ENCODE measurements at regions not wholly inside any gene's neighbourhood (a gene's known extent, or its start where the extent isn't known, plus 50 kb on each side); places are given as distances from the start of the nearest gene placed in this dataset.

DNA sequence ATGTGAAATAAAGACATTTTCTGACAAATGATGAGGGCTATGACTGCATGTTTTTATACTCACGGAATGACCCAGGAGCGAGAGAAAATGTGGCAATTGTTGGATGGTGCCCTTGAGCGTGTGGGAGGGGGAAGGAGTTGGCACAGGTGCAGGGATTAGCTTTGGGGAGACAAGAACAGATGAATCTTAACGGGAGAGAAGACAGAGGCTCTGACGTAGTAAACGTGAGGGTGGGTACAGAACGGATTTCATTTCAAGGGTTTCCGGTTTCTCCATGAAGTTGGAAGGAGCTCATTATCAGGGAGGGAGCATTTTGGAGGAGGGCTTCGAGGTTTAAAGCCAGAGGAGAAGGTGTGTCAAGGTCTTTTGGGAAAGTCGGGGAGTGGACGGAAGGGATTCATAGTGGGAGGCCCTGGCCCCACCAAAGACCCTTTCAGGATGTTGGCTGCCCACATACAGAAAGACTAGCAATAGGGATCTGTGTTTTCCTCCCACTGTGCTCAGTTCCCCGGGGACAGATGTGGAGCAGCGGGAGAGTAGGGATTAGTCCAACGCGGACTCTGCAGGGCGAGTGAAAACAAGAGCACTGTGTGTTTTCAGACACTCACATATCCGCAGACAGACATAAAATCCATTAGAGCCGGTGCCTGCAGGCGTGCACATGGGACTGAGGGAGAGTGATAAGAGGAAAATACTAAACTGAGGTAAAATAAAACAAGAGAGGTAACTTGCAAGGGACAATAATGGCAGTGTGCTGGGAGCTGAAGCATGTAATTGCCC is 584.1 kb downstream of the AJAP1 start:
- DNase-seq (ENCODE audit: low spot score): no peak

DNA sequence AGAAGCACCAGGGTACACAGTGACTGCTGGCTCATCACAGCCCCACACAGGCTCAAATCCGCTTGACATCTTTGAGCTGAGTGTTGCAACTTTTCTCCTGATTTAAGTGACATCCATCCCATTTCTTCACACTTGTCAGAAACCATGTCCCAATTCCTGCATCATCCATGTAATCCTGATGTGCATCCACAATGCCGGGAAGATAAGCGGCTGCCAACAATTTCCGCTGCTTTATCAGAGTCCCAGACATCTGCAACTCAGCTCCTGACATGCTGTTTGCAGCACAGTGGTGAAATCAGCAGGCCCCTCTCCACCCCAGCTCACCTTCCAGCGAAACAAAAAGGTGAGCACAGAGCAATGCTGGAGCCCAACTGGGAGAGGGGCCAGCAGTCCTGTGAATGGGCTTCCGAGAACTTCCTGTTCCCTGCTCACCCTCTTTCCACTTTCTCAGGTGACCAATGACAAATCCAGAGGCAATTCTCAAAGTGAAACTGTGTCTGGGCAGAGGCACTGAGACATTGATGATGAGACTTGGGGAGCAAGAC is 581.0 kb downstream of the AJAP1 start:
- DNase-seq (ENCODE audit: low spot score): no peak

DNA sequence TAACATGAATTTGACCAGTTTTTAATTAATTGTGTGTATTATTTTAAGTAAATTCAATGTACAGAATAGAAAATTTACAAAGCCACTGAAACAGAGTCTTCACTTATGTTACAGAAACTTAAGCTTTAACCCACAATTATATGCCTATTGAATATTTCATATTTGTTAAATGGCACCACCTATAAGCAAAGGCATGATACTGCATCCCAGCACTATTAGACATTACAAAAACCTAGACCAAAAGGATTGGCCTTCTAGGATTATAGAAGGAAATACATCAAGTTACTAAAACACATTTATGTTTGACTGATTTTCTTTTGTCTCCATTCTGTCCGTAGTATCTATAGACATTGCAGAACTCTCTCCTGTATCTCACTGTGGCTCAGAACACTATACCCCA is 578.1 kb downstream of the AJAP1 start:
- no peak for DNase-seq (ENCODE audit: low spot score)

DNA sequence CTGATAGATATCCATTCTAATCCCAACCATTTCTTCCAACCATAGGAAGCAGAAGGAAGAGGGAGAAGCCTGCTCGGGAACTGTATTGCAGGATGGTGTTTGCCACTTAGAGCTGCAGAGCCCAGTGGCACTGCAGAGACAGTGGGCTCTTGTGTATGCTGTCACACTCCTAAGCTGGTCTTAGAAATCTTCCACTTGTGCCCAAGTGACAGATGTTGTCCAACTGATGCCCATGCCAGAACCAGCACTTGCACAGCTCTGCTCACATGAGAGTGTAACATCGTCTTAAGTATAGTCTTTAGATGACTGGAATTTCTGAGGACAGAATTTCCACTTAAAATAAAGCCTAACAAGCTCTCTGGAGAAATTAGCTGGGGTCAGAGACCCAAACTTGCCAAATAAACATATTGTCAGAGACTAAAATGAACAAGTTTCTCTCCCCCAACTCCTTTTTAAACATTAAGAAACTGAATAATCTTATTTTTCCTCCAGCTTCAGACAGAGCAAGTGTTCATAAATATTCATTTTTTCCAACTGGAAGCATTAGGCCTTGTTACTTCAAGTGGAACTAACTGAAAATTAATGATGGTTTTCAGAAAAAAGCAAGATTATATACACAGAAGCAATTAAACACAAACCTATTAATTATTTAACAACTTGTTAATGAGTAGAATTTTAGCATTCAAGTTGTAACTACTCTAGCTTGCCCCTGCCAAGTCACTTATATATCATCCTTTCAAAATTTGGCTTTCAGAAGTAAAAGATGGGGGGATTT is 577.3 kb downstream of the AJAP1 start:
- DNase-seq (ENCODE audit: low spot score): no peak

DNA sequence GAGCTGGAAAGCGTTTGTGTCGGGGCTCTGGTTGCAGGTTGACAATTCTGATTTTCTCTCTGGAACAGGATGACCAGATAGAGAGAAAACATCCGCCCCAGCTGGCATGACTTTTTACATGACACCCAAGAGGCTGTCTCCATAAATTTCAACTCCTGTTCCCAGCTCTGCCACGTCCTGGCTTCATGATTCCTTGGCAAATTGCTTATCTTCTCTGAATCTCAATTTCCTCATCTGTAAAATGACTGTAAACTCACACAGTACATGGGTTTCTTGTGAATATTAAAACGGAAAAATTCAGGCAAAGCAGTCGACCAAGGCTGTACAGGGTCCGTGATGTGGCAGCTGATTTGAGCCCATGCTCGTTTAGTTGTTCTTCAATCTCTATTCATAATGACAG is 572.7 kb downstream of the AJAP1 start:
- no peak for DNase-seq (ENCODE audit: low spot score)

DNA sequence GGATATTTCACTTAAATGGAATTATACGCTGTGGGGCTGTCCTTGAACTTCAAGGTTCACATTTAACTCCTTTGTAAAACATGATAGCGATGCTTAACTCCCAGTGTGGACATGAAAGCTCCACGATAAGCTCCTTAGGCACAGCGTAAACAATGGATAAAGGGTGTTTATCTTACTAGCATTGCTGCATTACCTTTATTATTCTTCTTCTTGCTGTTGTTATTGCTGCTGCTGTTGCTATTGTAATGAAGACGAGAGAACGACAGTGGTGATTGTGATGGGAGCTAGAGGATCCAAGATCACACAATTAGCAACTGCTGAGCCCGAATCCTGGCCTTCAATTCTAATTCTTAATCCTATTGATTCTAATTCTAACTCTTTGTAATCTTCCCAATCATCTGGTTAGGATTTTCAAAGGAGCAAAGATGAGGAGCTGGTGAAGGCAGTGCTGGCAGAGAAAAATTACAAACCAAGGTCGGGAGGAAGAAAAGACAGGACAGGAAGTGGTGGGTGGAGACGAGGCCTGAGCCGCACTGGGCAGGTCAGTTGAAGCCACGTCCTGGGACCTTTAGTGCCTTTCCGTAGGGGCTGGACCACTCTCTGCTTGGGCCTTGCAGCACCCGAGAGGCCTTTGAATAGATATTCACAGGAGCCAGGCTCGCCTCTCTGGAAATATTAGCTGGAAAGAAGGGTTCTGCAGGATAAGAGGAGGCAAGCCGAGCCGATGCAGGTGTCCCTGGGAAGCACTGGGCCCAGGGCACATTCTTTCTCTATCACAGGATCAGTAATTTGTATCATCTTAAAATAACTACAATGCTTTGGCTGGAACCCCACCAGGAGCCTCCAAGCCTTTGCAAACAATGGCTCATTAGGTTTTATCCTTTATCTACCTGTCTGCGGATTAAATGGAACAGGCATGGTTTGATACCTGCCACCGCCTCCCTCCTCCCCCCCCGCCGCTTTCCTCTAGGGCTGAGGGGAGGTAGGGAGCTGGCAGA is 571.6 kb downstream of the AJAP1 start:
- DNase-seq (ENCODE audit: low spot score): no peak

DNA sequence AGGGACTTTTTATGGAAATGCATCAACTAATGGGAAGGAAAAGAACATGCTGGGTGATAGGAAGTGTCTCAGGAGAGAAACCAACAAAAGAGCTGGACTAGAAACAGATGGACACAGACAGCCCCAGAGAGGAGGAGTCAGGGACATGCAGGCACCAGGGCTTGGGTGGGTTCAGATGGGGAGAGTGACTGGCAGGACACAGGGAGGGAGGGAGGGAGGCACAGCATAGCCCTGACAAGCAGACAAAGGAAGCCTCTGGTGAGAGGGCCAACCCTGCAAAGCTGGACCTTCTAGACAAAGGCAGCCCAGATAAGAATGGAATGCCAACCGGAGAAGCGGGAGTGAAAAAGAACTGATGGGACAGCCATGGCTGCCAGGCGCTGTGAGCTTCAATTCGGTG is 568.8 kb downstream of the AJAP1 start:
- DNase-seq (ENCODE audit: low spot score): no peak

DNA sequence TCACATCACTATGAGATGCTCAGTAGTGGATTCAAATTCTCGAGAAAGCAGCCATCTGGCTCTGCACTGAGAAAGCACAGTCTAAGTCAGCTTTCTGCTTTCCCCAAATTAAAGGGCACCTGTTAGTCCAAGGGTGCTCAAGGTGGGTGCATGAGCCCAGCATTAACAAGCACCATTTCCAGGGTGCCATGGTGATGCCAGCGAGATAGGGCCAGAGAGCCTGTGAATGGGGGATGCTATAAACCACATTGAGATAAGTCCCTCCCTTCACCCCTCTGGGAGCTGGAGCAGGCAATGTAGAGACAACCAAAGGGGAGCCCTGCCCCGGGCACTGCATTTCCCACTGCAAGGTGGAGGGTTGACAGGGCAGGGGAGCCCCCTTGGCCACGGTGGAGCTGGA is 568.2 kb downstream of the AJAP1 start:
- no peak for DNase-seq (ENCODE audit: low spot score)

DNA sequence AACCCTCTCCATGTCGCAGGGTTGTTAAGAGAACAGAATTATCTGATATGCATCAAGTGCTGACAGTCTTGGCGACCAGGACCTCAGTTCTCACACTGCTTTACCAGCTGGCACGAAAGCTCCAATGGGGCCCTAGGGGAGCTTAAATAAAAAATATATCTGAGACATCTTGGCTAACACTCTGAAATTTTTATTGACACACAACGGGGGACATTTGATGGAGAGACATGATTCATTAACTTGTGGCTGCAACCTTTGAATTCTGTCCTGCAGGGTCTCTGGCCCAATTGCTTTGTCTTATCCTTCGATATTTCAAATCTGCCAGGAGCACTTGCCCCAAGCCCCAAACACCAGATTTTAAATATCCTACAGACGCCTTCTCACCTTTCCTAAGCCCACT is 567.0 kb downstream of the AJAP1 start:
- DNase-seq (ENCODE audit: low spot score): no peak

DNA sequence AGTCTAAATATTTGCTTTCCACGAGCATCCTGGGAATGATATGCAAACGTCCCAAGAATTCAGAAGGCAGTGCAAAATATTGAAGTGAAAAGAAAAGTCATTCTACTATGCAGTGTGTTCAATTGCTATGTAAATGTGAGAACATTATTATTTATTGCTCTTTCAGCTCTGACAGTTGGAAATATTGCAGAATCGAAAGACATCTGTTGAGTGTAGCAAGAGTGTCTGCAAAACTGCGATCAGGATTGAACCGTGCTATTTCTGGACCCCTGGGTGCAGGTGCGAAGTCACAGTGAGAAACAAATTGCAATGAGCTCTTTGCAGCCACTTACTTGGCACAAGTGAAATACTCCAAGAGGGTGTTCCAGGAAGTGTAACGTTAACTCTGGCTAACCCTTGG is 566.4 kb downstream of the AJAP1 start:
- DNase-seq (ENCODE audit: low spot score): no peak

DNA sequence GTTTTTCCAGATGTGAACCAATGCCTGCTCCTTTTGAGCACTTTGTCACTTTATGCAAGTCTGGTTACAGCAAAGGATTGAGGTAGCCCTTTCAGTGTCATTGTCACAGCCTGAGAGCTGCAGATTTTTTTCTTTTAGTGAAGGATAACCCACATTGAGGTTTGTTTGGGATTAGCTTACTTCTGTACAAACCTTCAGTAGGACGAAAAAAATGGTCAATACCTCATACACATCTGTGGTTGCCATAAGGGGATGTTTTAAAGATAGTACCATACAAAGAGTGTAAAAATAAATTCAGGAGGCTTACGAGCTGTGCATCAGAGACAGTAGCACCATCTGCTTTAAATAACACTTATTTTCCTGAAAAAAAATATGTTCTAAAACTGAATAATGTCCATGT is 566.0 kb downstream of the AJAP1 start:
- DNase-seq (ENCODE audit: low spot score): no peak

DNA sequence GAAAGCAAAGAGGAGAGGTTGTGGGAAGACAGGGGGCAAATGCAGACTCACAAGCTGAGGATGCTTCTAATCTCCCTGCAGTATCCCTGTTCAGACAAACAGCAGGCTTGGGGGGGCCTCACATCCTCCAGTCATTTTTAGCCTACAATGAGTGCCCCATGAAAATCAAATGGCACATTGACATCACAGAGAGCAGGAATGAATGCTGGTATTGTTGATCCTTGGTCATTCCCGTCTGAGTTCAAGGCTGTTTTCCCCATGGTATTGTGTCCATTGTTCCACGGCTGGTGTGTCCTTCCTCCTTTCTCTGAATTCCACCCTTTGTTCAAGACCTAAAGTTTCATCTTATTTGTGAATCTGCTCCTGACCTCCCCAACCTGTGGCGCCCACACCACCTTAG is 545.6 kb downstream of the AJAP1 start:
- DNase-seq (ENCODE audit: low spot score): no peak

DNA sequence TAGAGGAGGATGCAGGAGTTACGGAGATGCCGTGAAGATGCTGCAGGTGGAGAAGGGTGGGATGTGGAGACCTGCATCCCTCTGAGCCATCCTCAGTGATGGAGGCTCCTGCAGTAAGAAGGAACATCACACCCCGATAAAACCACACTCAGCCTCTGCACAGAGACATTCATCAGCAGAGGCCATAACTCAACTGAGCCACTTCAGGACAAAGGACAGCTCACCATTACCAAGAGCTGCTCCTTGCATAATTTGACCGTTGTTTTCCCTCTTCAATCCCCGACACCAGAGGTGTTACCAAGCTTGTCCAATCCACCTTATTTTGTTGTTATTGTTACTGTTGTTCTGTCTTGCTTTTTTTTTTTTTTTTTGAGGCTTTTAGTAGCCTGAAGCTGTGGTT is 543.9 kb downstream of the AJAP1 start:
- DNase-seq (ENCODE audit: low spot score): no peak

DNA sequence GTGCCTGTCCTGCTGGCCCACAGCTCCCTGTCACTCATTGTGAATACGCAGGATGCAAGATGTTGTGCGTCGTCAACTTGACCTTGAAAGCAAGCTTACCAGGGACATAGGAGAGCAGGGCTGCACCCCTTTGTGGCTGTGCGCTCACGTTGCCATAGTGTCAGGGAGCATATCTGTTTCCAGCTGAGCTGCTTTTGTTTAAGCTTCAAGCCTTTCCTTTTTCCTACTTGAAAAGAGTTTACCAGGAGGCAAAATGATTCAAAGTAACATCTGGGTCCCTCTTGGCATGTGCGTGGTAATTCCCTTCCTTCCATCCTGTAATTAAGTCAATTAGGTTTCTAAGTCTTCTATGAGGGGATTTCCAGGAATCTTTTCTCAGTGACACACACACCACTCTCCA is 537.1 kb downstream of the AJAP1 start:
- no peak for DNase-seq (ENCODE audit: low spot score)

DNA sequence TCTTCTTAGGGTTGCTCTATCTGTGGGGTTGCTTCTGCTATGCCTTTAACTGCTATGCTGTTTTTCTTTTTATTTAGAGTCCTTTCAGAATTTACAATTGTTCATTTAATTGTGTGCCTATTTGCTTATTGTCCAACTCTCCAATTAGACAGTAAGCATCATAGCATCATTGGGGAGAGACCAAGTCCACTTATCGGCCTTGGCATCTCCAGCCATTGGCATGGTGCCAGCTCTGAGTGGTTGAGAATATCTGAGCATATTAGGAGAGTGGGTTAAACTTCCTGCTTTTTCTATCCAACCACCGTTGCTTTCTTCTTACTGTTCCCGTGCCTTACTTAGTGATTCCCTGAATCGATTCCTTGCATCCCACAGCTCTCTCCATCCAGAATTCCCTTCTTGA is 535.0 kb downstream of the AJAP1 start:
- no peak for DNase-seq (ENCODE audit: low spot score)

DNA sequence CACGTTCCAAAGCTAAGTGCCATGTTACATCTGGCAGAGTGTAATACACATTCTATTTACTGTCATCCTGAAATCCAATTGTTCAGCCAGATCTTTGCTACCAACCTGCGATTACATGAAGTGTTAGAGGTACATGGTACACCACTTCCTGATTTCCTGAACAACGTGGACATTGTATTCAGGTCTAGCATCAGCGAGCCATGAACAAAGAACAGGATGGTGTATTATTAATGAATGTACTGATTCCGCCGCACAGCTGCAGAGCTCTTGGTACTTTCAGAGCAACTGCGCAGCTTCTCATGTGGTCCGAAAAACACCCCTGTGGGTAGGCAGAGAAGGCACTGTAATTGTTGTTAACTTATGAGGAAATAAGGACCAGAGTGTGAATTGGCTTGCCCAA is 511.4 kb downstream of the AJAP1 start:
- no peak for DNase-seq (ENCODE audit: low spot score)

DNA sequence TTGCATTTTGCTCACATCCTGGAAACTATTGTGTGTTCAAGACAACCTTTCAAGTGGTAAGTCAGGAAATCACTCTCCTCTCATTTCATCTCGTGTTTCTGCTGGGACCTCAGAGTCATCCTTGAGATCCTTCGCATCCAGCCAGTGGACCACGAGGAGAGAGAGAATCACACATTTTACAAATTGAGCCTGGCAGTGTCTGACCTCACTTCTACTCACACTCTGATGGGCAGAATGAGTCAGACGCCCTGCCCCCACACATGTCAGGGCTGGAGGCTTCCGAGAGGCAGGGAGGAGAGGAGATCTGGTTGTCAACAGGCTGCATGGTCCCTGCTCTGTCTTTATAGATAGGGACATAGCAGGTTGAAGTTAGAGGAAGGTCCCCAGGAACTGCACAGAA is 509.7 kb downstream of the AJAP1 start:
- no peak for DNase-seq (ENCODE audit: low spot score)

DNA sequence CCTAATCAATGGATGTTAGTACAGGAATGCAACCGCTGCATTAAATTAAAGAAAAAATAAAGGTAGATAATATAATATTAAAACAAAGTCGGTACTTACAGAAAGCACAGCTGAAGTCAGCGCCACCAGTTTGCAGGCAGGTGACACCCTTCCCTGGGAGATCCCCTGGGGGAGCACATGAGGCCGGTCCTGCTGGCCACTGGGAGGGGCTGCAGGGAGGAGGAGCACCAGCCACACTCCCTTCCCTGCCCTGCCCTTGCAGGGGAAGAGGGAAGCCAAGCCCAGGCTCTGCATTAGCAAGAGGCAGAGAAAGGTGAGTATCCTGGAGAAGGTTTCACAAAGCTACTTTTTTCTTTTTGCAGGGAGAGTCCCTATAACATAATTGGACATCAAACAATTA is 507.0 kb downstream of the AJAP1 start:
- no peak for DNase-seq (ENCODE audit: low spot score)

DNA sequence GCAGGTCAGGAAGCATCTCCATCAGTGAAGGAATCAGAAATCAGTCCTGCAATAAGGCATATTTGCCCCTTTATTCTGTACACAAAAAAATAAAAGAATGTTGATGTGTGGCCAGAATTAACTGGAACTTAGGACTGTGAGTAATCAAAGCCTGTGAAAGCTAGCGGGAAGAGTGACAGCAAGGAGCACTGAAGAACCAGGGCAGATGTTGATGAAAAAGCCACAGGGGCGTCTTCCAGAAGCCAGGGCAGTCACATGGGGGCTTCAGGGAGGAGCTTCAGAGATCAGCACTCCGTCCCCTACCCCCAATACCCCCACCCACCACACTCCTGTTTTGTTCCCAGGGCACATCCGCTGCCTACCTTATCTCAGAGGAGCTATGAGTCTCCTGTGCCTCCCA is 502.8 kb downstream of the AJAP1 start:
- no peak for DNase-seq (ENCODE audit: low spot score)

DNA sequence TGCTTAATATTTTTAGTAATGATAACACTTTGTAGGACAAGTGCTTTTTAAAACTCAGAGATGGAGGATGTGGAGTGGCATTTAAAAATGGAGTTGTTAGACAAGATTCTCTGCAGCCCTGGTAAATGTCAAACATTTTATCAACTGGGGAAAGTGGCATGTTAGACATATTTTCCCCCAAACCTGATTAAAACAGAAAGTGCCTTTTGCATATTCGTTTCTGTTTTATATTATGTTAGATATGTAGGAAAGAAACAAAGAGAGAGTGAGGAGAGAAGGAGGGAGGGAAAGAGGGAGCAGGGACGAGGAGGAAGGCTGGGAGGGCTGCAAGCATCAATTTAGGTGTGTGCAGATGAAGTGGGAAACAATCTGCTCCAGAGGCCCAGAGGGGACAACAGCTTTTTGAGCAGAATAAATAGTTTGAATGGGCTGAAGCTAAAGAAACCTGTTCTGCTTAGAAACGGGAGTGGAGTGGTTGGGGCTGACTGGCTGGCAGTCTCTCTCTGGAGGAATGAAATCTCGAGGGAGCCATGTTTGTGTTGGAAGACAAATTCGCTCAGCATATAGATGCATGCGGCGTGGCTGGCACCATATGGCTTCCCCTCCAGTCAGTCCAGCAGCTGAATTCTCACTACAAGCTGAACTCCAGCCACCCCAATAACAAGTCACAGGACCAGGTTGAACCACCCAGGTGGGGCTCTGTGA is 502.2 kb downstream of the AJAP1 start:
- DNase-seq (ENCODE audit: low spot score): no peak

DNA sequence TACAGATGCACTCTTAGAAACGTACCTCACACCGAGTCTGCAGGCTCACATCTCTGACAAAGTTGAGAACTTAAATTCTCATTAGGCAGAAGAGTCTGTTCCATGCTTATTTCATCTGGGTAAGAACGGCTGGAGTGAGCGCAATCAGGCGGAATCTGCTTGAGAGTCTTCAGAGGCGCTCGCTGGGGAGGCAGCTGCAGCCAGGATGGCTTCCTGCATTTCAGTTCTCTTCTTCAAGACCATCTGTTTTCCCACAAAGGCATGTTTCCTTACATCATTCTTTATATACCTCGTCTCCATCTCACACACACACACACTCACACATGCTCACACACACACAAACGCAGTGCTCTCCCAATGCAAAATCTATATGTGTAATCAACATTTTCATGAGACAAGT is 497.1 kb downstream of the AJAP1 start:
- DNase-seq (ENCODE audit: low spot score): no peak
